Endodermal cell (in vitro differentiated cells): ENCODE measurements at regions not wholly inside any gene's neighbourhood (a gene's known extent, or its start where the extent isn't known, plus 50 kb on each side); places are given as distances from the start of the nearest gene placed in this dataset.

Experiments used
- DNase-seq: peaks from one replicate; pipeline ENCODE4 v3.0.0-alpha.2; 2017
- H3K27ac ChIP-seq: 2 replicates; pipeline ENCODE4 v1.5.1; 2013; ENCODE audit warnings: mild to moderate bottlenecking, low read depth, low read length, moderate library complexity
- H3K27me3 ChIP-seq: 2 replicates; pipeline ENCODE4 v1.6.1; 2013; ENCODE audit warnings: mild to moderate bottlenecking, low read length, moderate library complexity; ENCODE audit not compliant: insufficient read depth, control insufficient read depth, poor library complexity, severe bottlenecking
- H3K36me3 ChIP-seq: 2 replicates; pipeline ENCODE4 v1.7.0; 2013; ENCODE audit warnings: mild to moderate bottlenecking, low read length, moderate library complexity; ENCODE audit not compliant: control insufficient read depth, insufficient read depth
- H3K4me1 ChIP-seq: one replicate; pipeline ENCODE4 v1.7.0; 2013; ENCODE audit warnings: low read length; ENCODE audit not compliant: control insufficient read depth, insufficient read depth
- H3K4me3 ChIP-seq: 2 replicates; pipeline ENCODE4 v1.5.1; 2013; ENCODE audit warnings: mild to moderate bottlenecking, low read length, moderate library complexity
- H3K9ac ChIP-seq: 2 replicates; pipeline ENCODE4 v1.6.1; 2013; ENCODE audit warnings: mild to moderate bottlenecking, low read length, moderate library complexity; ENCODE audit not compliant: poor library complexity, severe bottlenecking; ENCODE audit errors: extremely low read depth
- H3K9me3 ChIP-seq: 2 replicates; pipeline ENCODE4 v1.6.1; 2013; ENCODE audit warnings: mild to moderate bottlenecking, low read length, moderate library complexity; ENCODE audit not compliant: control insufficient read depth
- H3K27ac Mint-ChIP-seq: 2 replicates; pipeline ENCODE4 v1.8.0; 2020; ENCODE audit warnings: mixed read lengths
- H3K27me3 Mint-ChIP-seq: 2 replicates; pipeline ENCODE4 v1.8.0; 2021; ENCODE audit warnings: mild to moderate bottlenecking, mixed read lengths; ENCODE audit not compliant: insufficient read depth
- H3K36me3 Mint-ChIP-seq: 2 replicates; pipeline ENCODE4 v1.8.0; 2020; ENCODE audit warnings: low read depth, mixed read lengths
- H3K4me1 Mint-ChIP-seq: 2 replicates; pipeline ENCODE4 v1.8.0; 2020; ENCODE audit warnings: mixed read lengths
- H3K4me3 Mint-ChIP-seq: 2 replicates; pipeline ENCODE4 v1.8.0; 2020; ENCODE audit warnings: mild to moderate bottlenecking, moderate library complexity, mixed read lengths
- H3K9me3 Mint-ChIP-seq: 2 replicates; pipeline ENCODE4 v1.8.0; 2020; ENCODE audit warnings: mild to moderate bottlenecking, mixed read lengths
- CTCF ChIP-seq: fragments of 200-600 bp; sonication (generic); conservative IDR thresholded peaks from 2 replicates; pipeline ENCODE4 v1.5.0; 2021; ENCODE audit warnings: antibody characterized with exemption, mild to moderate bottlenecking
- WGBS, 2 experiments: methylation state at CpG; one replicate each; pipeline versions ENCODE4 v1.1.5 to v1.1.7; 2013; ENCODE audit warnings: missing lambda C conversion rate in 2 of 2, mixed read lengths in 1 of 2; ENCODE audit not compliant: insufficient coverage in 1 of 2, insufficient read length in 1 of 2; 5-methylcytosine and 5-hydroxymethylcytosine counted together

- Mint-ChIP-seq H3K9me3 (no peaks in the 10 kb centered on the region), H3K4me1 (peaks cover 17% of the 10 kb centered on the region), H3K27ac (no peak overlapping the region), H3K36me3 (no peaks in the 10 kb centered on the region), H3K27me3 (peaks cover 9% of the 10 kb centered on the region), H3K4me3 (no peak overlapping the region)
- no peak for DNase-seq
- no peak overlapping the region for H3K9ac ChIP-seq
- H3K4me1 ChIP-seq: no peaks in the 10 kb centered on the region
- H3K9me3 ChIP-seq: no peaks in the 10 kb centered on the region
- no peaks in the 10 kb centered on the region for H3K27me3 ChIP-seq
- no peak overlapping the region for H3K27ac ChIP-seq
- H3K36me3 ChIP-seq: no peaks in the 10 kb centered on the region
- WGBS, 2 experiments: 87 to 93% methylated on average over 3 to 4 of the region's 4 CpGs
- TF ChIP-seq CTCF: no peak
- no peak overlapping the region for H3K4me3 ChIP-seq
These were observed 500.2 kb upstream of the NR2F2 start for GRCh38 chr15:95830281-95830680.

GRCh38 chr15:95832668-95833067 is 497.8 kb upstream of the NR2F2 start:
- Mint-ChIP-seq H3K4me1 (peaks cover 8% of the 10 kb centered on the region), H3K4me3 (no peak overlapping the region), H3K9me3 (no peaks in the 10 kb centered on the region), H3K36me3 (no peaks in the 10 kb centered on the region), H3K27ac (no peak overlapping the region), H3K27me3 (peaks cover 9% of the 10 kb centered on the region)
- Histone ChIP-seq H3K4me3 (no peak overlapping the region), H3K27ac (no peak overlapping the region), H3K9ac (no peak overlapping the region), H3K4me1 (no peaks in the 10 kb centered on the region), H3K36me3 (no peaks in the 10 kb centered on the region), H3K9me3 (no peaks in the 10 kb centered on the region), H3K27me3 (no peaks in the 10 kb centered on the region)
- TF ChIP-seq CTCF: no peak
- no peak for DNase-seq
- WGBS, 2 experiments: 41% methylated on average over 3 of the region's 3 CpGs; no CpG with 5 or more reads in 1 of the 2 experiments

DNA sequence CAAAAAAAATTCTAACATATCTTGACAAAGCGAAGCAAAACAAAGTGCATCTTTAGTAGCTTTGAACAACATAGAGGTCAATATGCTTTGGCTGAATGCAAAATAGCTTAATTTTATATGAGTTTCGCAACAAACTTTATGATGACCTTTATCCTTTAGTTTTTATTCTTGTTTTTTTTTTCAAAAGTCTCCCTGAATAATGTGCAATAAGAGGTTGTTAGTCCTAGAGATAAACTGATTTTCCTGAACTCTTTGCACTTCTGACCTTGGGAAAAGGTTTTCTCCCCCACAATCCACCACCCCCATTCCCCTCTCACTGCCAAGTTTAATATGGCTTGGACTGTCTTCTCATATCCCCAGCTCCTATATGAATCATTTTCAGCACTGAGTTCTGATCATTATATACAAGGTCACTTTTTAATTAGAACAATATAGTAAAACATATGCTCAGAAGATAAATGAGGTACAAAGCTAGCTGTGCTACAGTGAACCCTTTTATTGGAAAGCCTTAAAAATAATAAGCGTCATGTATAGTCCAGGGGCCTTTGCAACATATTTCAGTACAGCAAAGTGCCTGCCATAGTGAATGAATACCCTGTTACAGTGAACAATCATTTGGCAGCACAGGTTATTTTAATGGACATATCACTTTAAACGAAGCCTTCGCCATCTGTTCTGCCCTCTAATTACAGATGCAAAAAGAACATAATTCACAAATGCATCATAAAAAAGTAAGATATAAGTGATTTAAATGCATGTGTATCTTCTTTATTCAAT is 496.3 kb upstream of the NR2F2 start:
- Mint-ChIP-seq H3K36me3 (no peaks in the 10 kb centered on the region), H3K4me1 (peaks cover 6% of the 10 kb centered on the region), H3K27ac (no peak overlapping the region), H3K9me3 (no peaks in the 10 kb centered on the region), H3K4me3 (no peak overlapping the region), H3K27me3 (peaks cover 9% of the 10 kb centered on the region)
- no peak overlapping the region for H3K27ac ChIP-seq
- TF ChIP-seq CTCF: no peak
- H3K4me3 ChIP-seq: no peak overlapping the region
- DNase-seq: no peak
- H3K27me3 ChIP-seq: no peaks in the 10 kb centered on the region
- H3K36me3 ChIP-seq: no peaks in the 10 kb centered on the region
- no peaks in the 10 kb centered on the region for H3K9me3 ChIP-seq
- H3K9ac ChIP-seq: no peak overlapping the region
- WGBS, 2 experiments: 92 to 93% methylated on average over 2 to 5 of the region's 5 CpGs
- H3K4me1 ChIP-seq: no peaks in the 10 kb centered on the region
